ENCODE measurements at regions not wholly inside any gene's neighbourhood (a gene's known extent, or its start where the extent isn't known, plus 50 kb on each side); places are given as distances from the start of the nearest gene placed in this dataset.

DNA sequence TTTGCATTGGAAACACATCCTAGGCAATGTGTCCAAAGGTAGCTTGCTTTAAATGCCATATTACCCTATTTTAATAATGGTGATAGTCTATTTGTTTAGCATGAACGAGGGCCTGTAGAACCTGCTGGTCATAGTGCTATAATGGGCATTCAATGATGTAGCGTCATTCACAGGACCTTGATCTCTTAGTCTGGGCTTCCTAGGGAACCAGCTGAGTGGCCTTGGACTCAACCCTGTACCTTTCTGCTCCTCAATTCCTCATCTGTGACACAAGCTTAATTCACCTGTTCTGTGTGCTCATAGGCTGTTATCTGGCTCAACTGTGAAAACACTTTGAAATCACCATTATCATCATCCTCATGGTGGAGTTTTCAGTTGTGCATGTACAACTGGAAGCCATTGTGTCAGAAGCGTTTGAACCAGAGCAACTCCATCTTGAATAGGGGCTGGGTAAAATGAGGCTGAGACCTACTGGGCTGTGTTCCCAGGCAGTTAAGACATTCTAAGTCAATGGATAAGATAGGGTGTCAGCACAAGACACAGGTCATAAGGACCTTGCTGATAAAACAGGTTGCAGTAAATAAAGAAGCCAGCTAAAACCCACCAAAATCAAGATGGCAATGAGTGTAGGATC lies 346.8 kb upstream of the KLF3 start (continued):
- TF ChIP-seq, protein P1, sequence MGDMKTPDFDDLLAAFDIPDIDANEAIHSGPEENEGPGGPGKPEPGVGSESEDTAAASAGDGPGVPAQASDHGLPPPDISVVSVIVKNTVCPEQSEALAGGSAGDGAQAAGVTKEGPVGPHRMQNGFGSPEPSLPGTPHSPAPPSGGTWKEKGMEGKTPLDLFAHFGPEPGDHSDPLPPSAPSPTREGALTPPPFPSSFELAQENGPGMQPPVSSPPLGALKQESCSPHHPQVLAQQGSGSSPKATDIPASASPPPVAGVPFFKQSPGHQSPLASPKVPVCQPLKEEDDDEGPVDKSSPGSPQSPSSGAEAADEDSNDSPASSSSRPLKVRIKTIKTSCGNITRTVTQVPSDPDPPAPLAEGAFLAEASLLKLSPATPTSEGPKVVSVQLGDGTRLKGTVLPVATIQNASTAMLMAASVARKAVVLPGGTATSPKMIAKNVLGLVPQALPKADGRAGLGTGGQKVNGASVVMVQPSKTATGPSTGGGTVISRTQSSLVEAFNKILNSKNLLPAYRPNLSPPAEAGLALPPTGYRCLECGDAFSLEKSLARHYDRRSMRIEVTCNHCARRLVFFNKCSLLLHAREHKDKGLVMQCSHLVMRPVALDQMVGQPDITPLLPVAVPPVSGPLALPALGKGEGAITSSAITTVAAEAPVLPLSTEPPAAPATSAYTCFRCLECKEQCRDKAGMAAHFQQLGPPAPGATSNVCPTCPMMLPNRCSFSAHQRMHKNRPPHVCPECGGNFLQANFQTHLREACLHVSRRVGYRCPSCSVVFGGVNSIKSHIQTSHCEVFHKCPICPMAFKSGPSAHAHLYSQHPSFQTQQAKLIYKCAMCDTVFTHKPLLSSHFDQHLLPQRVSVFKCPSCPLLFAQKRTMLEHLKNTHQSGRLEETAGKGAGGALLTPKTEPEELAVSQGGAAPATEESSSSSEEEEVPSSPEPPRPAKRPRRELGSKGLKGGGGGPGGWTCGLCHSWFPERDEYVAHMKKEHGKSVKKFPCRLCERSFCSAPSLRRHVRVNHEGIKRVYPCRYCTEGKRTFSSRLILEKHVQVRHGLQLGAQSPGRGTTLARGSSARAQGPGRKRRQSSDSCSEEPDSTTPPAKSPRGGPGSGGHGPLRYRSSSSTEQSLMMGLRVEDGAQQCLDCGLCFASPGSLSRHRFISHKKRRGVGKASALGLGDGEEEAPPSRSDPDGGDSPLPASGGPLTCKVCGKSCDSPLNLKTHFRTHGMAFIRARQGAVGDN (CRISPR knock-in tag; IDR thresholded peaks at IDR 0.05) = no peak
- no peak for TF ChIP-seq ZNF816 (CRISPR knock-in tag; IDR thresholded peaks at IDR 0.05; ENCODE audit: borderline replicate concordance)

DNA sequence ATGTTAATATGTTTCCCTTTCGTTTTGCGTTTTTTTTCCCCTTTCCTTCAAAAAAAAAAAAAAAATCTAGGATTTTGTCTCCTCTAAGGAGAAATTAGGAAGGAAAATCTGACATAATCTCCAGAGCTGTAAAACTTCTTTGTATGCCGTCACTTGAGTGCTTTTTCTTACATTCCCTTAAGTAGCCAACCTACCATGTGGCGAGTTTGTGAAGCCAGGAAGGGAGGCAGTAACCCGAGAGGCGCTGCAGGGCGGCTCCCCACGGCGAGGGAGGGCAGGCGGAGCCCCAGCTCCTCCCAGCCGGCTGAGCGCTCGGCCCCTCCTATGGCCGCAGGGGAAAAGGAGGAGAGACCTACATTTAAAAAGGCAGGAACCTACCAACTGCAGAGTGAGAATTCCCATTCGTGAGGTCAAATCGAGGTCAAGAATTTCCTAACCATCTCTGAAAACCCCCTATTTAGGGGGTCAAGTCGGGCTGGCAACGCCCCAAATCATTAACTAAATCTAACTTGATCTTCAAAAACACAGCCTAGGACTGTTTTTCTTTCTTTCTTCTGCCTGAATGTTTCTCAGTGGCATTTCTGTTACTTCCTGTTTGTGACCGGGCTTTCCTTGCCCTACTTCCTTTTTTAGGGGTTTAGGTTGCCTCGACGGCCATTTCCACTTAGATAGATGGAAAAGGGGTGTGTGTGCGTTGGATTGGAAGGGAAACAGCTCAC lies 345.1 kb upstream of the KLF3 start:
- Histone ChIP-seq H3K9ac (ENCODE audit: insufficient read depth, low read depth, low read length) (no peak overlapping the region), H4K20me1 (ENCODE audit: insufficient read depth, low read length) (no peaks in the 10 kb centered on the region), H3K36me3 (replicated peaks in 1 of 2; ENCODE audit: control insufficient read depth in 1 of 2, insufficient read depth in 2 of 2, low read length in 2 of 2) (no peaks in the 10 kb centered on the region), H3K4me2 (ENCODE audit: low read depth, low read length) (peak overlapping the region; percentile 68), H3K9me3 (ENCODE audit: low read length) (no peaks in the 10 kb centered on the region), H3K27ac (ENCODE audit: extremely low read length, insufficient read depth, low read length) (peak overlapping the region; percentile 13), H3K27me3 (ENCODE audit: control insufficient read depth in 1 of 2, insufficient read depth in 2 of 2, low read length in 2 of 2) (no peaks in the 10 kb centered on the region), H3K79me2 (ENCODE audit: insufficient read depth, low read length) (no peaks in the 10 kb centered on the region), H3K4me1 (ENCODE audit: insufficient read depth, low read length) (peaks cover 41% of the 10 kb centered on the region), H2AFZ (ENCODE audit: low read length) (peak overlapping the region; percentile 57), H3K4me3 (replicated peaks in 1 of 3; ENCODE audit: insufficient read depth in 1 of 3, low read depth in 2 of 3, low read length in 3 of 3) (0 out of 6 replicates have a peak overlapping the region, but pooled peaks have one; percentile 8 to 13 (median 9))
- BruUV-seq (replicated peaks) = no TSS peak
- CTCF ChIA-PET (ENCODE audit: low intra/inter-chr PET ratio, low total read pairs) = interaction anchor here (2.0 to 2.2 kb wide), 2 partner anchors 356 to 412 kb away, joined by 9 to 10 read pairs; no protein-coding TSS in a partner anchor
- POLR2A ChIA-PET = interaction anchor here (0.6 to 1.1 kb wide), 7 partner anchors 8 to 357 kb away, joined by 3 to 6 read pairs (median 4); no protein-coding TSS in a partner anchor
- in situ Hi-C loops (cut with HindIII; ENCODE audit: extremely low pct_ligation_motif_present, low pct_unique_long_range_greater_than_20kb) = loop anchor here (5.0 to 25.0 kb wide), 2 partner anchors 257 to 353 kb away; no protein-coding TSS in a partner anchor
- WGBS (ENCODE audit: low lambda C conversion rate) = 56% methylated on average over 20 of the region's 22 CpGs
- DNase-seq (ENCODE audit: low spot score) = peak; percentile 52
- intact Hi-C loops (cut with micrococcal nuclease; ENCODE audit: unreplicated experiment) = loop anchor here (1.0 to 2.0 kb wide), 2 partner anchors 135 to 140 kb away; no protein-coding TSS in a partner anchor
- peak; percentile 90 for ATAC-seq
- peak; percentile 23 for FAIRE-seq
- TF ChIP-seq MYC (CRISPR knock-in tag; IDR thresholded peaks at IDR 0.05; ENCODE audit: borderline replicate concordance) (peak; percentile 42; the same call in 1 of the 2 replicates), HNRNPL (IDR thresholded peaks at IDR 0.05; ENCODE audit: low read depth, low read length) (no peak), GABPA (IDR thresholded peaks at IDR 0.05; ENCODE audit: low read depth, low read length) (no peak), GABPA (CRISPR knock-in tag; IDR thresholded peaks at IDR 0.05; ENCODE audit: low read depth) (peak; percentile 61), SALL1 (CRISPR knock-in tag; IDR thresholded peaks at IDR 0.05) (peak; percentile 28; the same call in 1 of the 2 replicates), MEIS1 (CRISPR knock-in tag; IDR thresholded peaks at IDR 0.05; ENCODE audit: borderline replicate concordance) (no peak), MIXL1 (CRISPR knock-in tag; IDR thresholded peaks at IDR 0.05) (no peak), POGZ (CRISPR knock-in tag; IDR thresholded peaks at IDR 0.05) (peak; percentile 36; the same call in 1 of the 2 replicates), SIX4 (CRISPR knock-in tag; IDR thresholded peaks at IDR 0.05) (0 out of 2 replicates have a peak, but pooled peaks have one; percentile 39)
- TF ChIP-seq, protein P2, sequence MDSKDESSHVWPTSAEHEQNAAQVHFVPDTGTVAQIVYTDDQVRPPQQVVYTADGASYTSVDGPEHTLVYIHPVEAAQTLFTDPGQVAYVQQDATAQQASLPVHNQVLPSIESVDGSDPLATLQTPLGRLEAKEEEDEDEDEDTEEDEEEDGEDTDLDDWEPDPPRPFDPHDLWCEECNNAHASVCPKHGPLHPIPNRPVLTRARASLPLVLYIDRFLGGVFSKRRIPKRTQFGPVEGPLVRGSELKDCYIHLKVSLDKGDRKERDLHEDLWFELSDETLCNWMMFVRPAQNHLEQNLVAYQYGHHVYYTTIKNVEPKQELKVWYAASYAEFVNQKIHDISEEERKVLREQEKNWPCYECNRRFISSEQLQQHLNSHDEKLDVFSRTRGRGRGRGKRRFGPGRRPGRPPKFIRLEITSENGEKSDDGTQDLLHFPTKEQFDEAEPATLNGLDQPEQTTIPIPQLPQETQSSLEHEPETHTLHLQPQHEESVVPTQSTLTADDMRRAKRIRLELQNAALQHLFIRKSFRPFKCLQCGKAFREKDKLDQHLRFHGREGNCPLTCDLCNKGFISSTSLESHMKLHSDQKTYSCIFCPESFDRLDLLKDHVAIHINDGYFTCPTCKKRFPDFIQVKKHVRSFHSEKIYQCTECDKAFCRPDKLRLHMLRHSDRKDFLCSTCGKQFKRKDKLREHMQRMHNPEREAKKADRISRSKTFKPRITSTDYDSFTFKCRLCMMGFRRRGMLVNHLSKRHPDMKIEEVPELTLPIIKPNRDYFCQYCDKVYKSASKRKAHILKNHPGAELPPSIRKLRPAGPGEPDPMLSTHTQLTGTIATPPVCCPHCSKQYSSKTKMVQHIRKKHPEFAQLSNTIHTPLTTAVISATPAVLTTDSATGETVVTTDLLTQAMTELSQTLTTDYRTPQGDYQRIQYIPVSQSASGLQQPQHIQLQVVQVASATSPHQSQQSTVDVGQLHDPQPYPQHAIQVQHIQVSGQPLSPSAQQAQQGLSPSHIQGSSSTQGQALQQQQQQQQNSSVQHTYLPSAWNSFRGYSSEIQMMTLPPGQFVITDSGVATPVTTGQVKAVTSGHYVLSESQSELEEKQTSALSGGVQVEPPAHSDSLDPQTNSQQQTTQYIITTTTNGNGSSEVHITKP (CRISPR knock-in tag; IDR thresholded peaks at IDR 0.05; ENCODE audit: low read depth) = peak; percentile 72
